ENCODE measurements at regions not wholly inside any gene's neighbourhood (a gene's known extent, or its start where the extent isn't known, plus 50 kb on each side); places are given as distances from the start of the nearest gene placed in this dataset.

- TF ChIP-seq JUNB (IDR thresholded peaks at IDR 0.05; ENCODE audit: unreplicated experiment) (no peak), POLR2AphosphoS5 (IDR thresholded peaks at IDR 0.05; ENCODE audit: low read depth) (no peak), STAT1 (IDR thresholded peaks at IDR 0.05; ENCODE audit: unreplicated experiment) (no peak)
Observed at GRCh38 chr4:104188301-104188700, 306.4 kb downstream of the CXXC4 start (continued).

- Histone ChIP-seq H3F3A (replicated peaks; ENCODE audit: low read depth) (no peaks in the 10 kb centered on the region), H4K20me1 (replicated peaks; ENCODE audit: insufficient read depth) (no peaks in the 10 kb centered on the region), H3K4me3 (no peak overlapping the region), H2AFZ (no peak overlapping the region), H3K27me3 (ENCODE audit: insufficient read depth) (no peaks in the 10 kb centered on the region), H3K4me1 (ENCODE audit: insufficient read depth) (no peaks in the 10 kb centered on the region), H3K4me2 (no peak overlapping the region), H3K36me3 (ENCODE audit: insufficient read depth) (no peaks in the 10 kb centered on the region), H3K79me2 (replicated peaks; ENCODE audit: insufficient read depth) (no peaks in the 10 kb centered on the region), H3K9me2 (ENCODE audit: insufficient read depth) (0 out of 2 replicates have a peak, but pooled peaks cover 3% of the 10 kb centered on the region), H3K27ac (ENCODE audit: low read depth) (no peak overlapping the region)
- Mint-ChIP-seq H3K27me3 (ENCODE audit: insufficient read depth, low read depth, poor library complexity) (peaks cover 2% of the 10 kb centered on the region), H3K9me3 (no peaks in the 10 kb centered on the region), H3K27ac (no peak overlapping the region), H3K4me3 (no peak overlapping the region), H3K4me1 (no peaks in the 10 kb centered on the region), H3K36me3 (ENCODE audit: low read depth) (no peaks in the 10 kb centered on the region)
- DNase-seq (ENCODE audit: low spot score), result no peak
- ATAC-seq, result no peak
- no peak for TF ChIP-seq CREB1 (CRISPR knock-in tag; IDR thresholded peaks at IDR 0.05; ENCODE audit: low read depth)
- no peak for TF ChIP-seq POLR2AphosphoS5 (IDR thresholded peaks at IDR 0.05; ENCODE audit: low read depth)
- no peak for TF ChIP-seq REST (IDR thresholded peaks at IDR 0.05; ENCODE audit: unreplicated experiment)
- TF ChIP-seq ZNF114 (CRISPR knock-in tag; IDR thresholded peaks at IDR 0.05), result no peak
- no peak for TF ChIP-seq JUNB (IDR thresholded peaks at IDR 0.05; ENCODE audit: unreplicated experiment)
- no peak for TF ChIP-seq EZH2 (IDR thresholded peaks at IDR 0.05; ENCODE audit: low read depth, unreplicated experiment)
- no peak for TF ChIP-seq ZNF331 (CRISPR knock-in tag; IDR thresholded peaks at IDR 0.05; ENCODE audit: low read depth)
- TF ChIP-seq EZH2phosphoT487 (IDR thresholded peaks at IDR 0.05; ENCODE audit: unreplicated experiment), result no peak
- no peak for TF ChIP-seq ZNF462 (CRISPR knock-in tag; IDR thresholded peaks at IDR 0.05)
- no peak for TF ChIP-seq CTCF (conservative IDR thresholded peaks at IDR 0.05; ENCODE audit: low read depth in 2 of 2)
- TF ChIP-seq ETS1 (IDR thresholded peaks at IDR 0.05), result no peak
- TF ChIP-seq NANOG (IDR thresholded peaks at IDR 0.05; ENCODE audit: borderline replicate concordance), result no peak
- no peak for TF ChIP-seq STAT1 (IDR thresholded peaks at IDR 0.05; ENCODE audit: unreplicated experiment)
Observed at GRCh38 chr4:104169437-104169836, 325.3 kb downstream of the CXXC4 start.

Measured in GM23338 (cell line).